Spleen (tissue), 11 donors: ENCODE measurements at regions not wholly inside any gene's neighbourhood (a gene's known extent, or its start where the extent isn't known, plus 50 kb on each side); places are given as distances from the start of the nearest gene placed in this dataset.
A peak's percentile ranks its signal among the peaks of the same experiment; 100 is the strongest.

Experiments used
- DNase-seq: peaks from one replicate; pipeline ENCODE4 v3.0.0-alpha.2; 2020
- H3K27ac ChIP-seq, 8 donors: fragments of 200-600 bp; sonication (generic) in 7 of 8; 1 replicate in 4 of 8; 2 replicates in 4 of 8; pipeline versions ENCODE4 v1.5.0 to v1.8.0; 2016 to 2021; ENCODE audit warnings: inconsistent platforms in 4 of 8, mild to moderate bottlenecking in 4 of 8, moderate library complexity in 1 of 8
- H3K27me3 ChIP-seq, 7 donors: fragments of 200-600 bp; sonication (generic) in 6 of 7; replicated peaks in 1 of 7; 1 replicate in 4 of 7; 2 replicates in 3 of 7; pipeline versions ENCODE4 v1.5.0 to v1.8.0; 2016 to 2021; ENCODE audit warnings: inconsistent platforms in 3 of 7, mild to moderate bottlenecking in 1 of 7
- H3K36me3 ChIP-seq, 6 donors: fragments of 200-600 bp; sonication (generic) in 5 of 6; 1 replicate in 4 of 6; 2 replicates in 2 of 6; pipeline versions ENCODE4 v1.5.0 to v1.8.0; 2016 to 2021; ENCODE audit warnings: inconsistent platforms in 2 of 6
- H3K4me1 ChIP-seq, 6 donors: fragments of 200-600 bp; sonication (generic) in 5 of 6; 1 replicate in 3 of 6; 2 replicates in 3 of 6; pipeline versions ENCODE4 v1.5.0 to v1.8.0; 2016 to 2021; ENCODE audit warnings: inconsistent platforms in 3 of 6
- H3K4me3 ChIP-seq, 8 donors: fragments of 200-600 bp; sonication (generic) in 7 of 8; 1 replicate in 4 of 8; 2 replicates in 4 of 8; pipeline versions ENCODE4 v1.5.0 to v1.8.0; 2016 to 2021; ENCODE audit warnings: inconsistent platforms in 4 of 8, mild to moderate bottlenecking in 4 of 8, moderate library complexity in 2 of 8
- H3K9me3 ChIP-seq, 8 donors: fragments of 200-600 bp; sonication (generic) in 7 of 8; 1 replicate in 4 of 8; 2 replicates in 4 of 8; pipeline versions ENCODE4 v1.5.0 to v1.8.0; 2016 to 2021; ENCODE audit warnings: inconsistent platforms in 4 of 8
- CTCF ChIP-seq, 11 experiments: fragments of 200-600 bp in 7 of 11; fragments of 450-650 bp in 4 of 11; sonication (generic) in 4 of 11; IDR thresholded peaks in 8 of 11; conservative IDR thresholded peaks in 3 of 11; 1 replicate in 7 of 11; 2 replicates in 4 of 11; pipeline versions ENCODE4 v1.4.0 to v1.8.0; 2016 to 2021; ENCODE audit warnings: antibody characterized with exemption in 11 of 11, inconsistent platforms in 4 of 11, mild to moderate bottlenecking in 1 of 11
- POLR2A ChIP-seq, 3 donors: fragments of 450-650 bp; IDR thresholded peaks; one replicate each; pipeline ENCODE4 v1.5.1; 2017; ENCODE audit warnings: antibody characterized with exemption in 3 of 3, mild to moderate bottlenecking in 1 of 3
- POLR2AphosphoS5 ChIP-seq, 3 donors: sonication (generic); formaldehyde crosslinking; IDR thresholded peaks; one replicate each; pipeline ENCODE4 v1.5.1; 2017; ENCODE audit warnings: antibody characterized with exemption in 3 of 3
- WGBS, 5 donors: extraction: QIAGEN DNeasy Blood & Tissue Kit in 3 of 5; methylation state at CpG; one replicate each; pipeline versions ENCODE4 v1.1.5 to v1.1.7; 2013 to 2018; 5-methylcytosine and 5-hydroxymethylcytosine counted together
- intact Hi-C: fragments of 100-400 bp; cut with DNase I; formaldehyde crosslinking; loops from one replicate; pipeline ENCODE4 v1.15.0; 2023; ENCODE audit warnings: low total_unique reads
- donor health status: healthy with polysubstance abuse.
- donor health status: DM: no; HTN: no; CAD: no; lungs with moderate emphysema.
- donor health status: DM: no; HTN: no; CAD: no.
- donor health status: Bipolar disorder and iron deficiency.
- donor health status: healthy.
- donor health status: DM: no; HTN: no; CAD: no.
- donor health status: DM: yes; HTN: yes; CAD: no.

- Histone ChIP-seq H3K4me1 (no peaks in the 10 kb centered on the region), H3K27me3 (peaks cover 0 to 25% (median 0%) of the 10 kb centered on the region in 7 donors), H3K9me3 (peaks cover 0 to 21% (median 0%) of the 10 kb centered on the region in 8 donors), H3K27ac (no peak overlapping the region), H3K36me3 (no peaks in the 10 kb centered on the region), H3K4me3 (no peak overlapping the region)
- 55 to 65% (median 56%) methylated on average over 38 to 40 of the region's 40 CpGs for WGBS, 5 donors
- intact Hi-C loops = no loop called here
- TF ChIP-seq POLR2AphosphoS5 (IDR thresholded peaks at IDR 0.05) (no peak), CTCF (IDR thresholded peaks at IDR 0.05 in 8 of 11, conservative IDR thresholded peaks at IDR 0.05 in 3 of 11) (no peak), POLR2A (IDR thresholded peaks at IDR 0.05) (no peak)
- no peak for DNase-seq
Observed at GRCh38 chr17:26766743-26767142, 527.2 kb upstream of the WSB1 start.

GRCh38 chr17:26773189-26774188 is 520.4 kb upstream of the WSB1 start:
- no peak overlapping the region for H3K4me3 ChIP-seq
- no peaks in the 10 kb centered on the region for H3K36me3 ChIP-seq
- H3K4me1 ChIP-seq = no peaks in the 10 kb centered on the region
- TF ChIP-seq CTCF (IDR thresholded peaks at IDR 0.05 in 8 of 11, conservative IDR thresholded peaks at IDR 0.05 in 3 of 11) (no peak), POLR2A (IDR thresholded peaks at IDR 0.05) (no peak), POLR2AphosphoS5 (IDR thresholded peaks at IDR 0.05) (no peak)
- peak; percentile 42 for DNase-seq
- peaks cover 0 to 42% (median 0%) of the 10 kb centered on the region in 7 donors for H3K27me3 ChIP-seq
- no peak overlapping the region for H3K27ac ChIP-seq
- H3K9me3 ChIP-seq = peaks cover 0 to 41% (median 28%) of the 10 kb centered on the region in 8 donors
- WGBS, 5 donors = 59 to 74% (median 63%) methylated on average over 106 to 118 of the region's 118 CpGs
- intact Hi-C loops = no loop called here

DNA sequence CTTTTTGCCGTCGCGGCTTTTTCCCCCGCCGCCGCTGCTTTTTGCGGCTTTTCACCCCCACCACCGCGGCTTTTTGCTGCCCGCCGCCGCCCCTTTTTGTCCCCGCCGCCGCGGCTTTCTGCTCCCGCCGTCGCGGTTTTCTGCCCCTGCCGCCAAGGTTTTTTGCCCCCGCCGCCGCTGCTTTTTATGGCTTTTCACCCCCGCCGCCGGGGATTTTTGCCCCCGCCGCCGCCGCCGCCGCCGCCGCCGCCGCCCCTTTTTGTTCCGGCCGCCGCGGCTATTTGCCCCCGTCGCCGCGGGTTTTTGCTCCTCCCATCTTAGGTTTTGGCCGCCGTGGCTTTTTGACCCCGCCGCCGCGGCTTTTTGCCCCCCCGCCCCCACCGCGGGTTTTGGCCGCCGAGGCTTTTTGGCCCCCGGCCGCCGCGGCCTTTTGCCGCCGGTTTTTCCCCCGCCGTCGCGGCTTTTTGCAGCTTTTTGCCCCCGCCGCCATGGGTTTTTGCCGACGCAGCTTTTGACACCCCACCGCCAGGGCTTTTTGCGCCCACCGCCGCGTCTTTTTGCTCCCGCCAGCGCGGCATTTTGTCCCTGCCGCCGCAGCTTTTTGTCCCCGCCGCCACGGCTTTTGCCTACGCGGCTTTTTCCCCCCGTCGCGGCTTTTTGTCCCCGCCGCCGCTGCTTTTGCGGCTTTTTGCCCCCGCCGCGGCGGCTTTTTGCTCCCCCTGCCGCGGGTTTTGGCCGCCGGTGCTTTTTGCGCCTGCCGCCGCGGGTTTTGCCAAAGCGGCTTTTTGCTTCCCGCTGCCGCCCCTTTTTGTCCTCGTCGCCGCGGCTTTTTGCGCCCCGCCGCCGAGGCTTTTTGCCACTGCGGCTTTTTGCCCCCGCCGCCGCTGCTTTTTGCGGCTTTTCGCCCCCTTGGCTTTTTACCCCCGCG is 519.4 kb upstream of the WSB1 start:
- no peaks in the 10 kb centered on the region for H3K36me3 ChIP-seq
- peaks cover 0 to 46% (median 0%) of the 10 kb centered on the region in 7 donors for H3K27me3 ChIP-seq
- no peak for DNase-seq
- no peaks in the 10 kb centered on the region for H3K4me1 ChIP-seq
- intact Hi-C loops = no loop called here
- 54 to 72% (median 60%) methylated on average over 110 to 123 of the region's 123 CpGs for WGBS, 5 donors
- no peak overlapping the region for H3K27ac ChIP-seq
- TF ChIP-seq CTCF (IDR thresholded peaks at IDR 0.05 in 8 of 11, conservative IDR thresholded peaks at IDR 0.05 in 3 of 11) = no peak
- TF ChIP-seq POLR2AphosphoS5 (IDR thresholded peaks at IDR 0.05) = no peak
- TF ChIP-seq POLR2A (IDR thresholded peaks at IDR 0.05) = no peak
- peaks cover 0 to 46% (median 30%) of the 10 kb centered on the region in 8 donors for H3K9me3 ChIP-seq
- H3K4me3 ChIP-seq = no peak overlapping the region
